HL-60 (cell line): ENCODE measurements at regions not wholly inside any gene's neighbourhood (a gene's known extent, or its start where the extent isn't known, plus 50 kb on each side); places are given as distances from the start of the nearest gene placed in this dataset.

ENCODE experiments used
- DNase-seq, 2 experiments: peaks; one replicate each; pipeline ENCODE4 v3.0.0-alpha.2; 2010 to 2020; ENCODE audit warnings: low read depth in 1 of 2, low spot score in 1 of 2
- H3K27ac ChIP-seq: fragments of 250-450 bp; sonication (Bioruptor Pico); replicated peaks from 2 replicates; pipeline ENCODE4 v1.5.1; 2020; ENCODE audit warnings: mild to moderate bottlenecking, moderate library complexity
- H3K27me3 ChIP-seq: fragments of 250-450 bp; sonication (Bioruptor Pico); 2 replicates; pipeline ENCODE4 v1.5.1; 2021; ENCODE audit warnings: mild to moderate bottlenecking, moderate library complexity; ENCODE audit not compliant: insufficient read depth, poor library complexity, severe bottlenecking
- H3K4me3 ChIP-seq: replicated peaks from 2 replicates; pipeline ENCODE4 v1.5.1; 2011; ENCODE audit warnings: mild to moderate bottlenecking, control low read depth, low read length; ENCODE audit not compliant: insufficient read depth
- CTCF ChIP-seq: IDR thresholded peaks from one replicate; pipeline ENCODE4 v1.5.1; 2011; ENCODE audit warnings: low read length, control low read depth, inconsistent platforms; ENCODE audit not compliant: insufficient read depth
- GABPA ChIP-seq: IDR thresholded peaks from 2 replicates; pipeline ENCODE4 v1.6.1; 2012; ENCODE audit warnings: low read depth
- POLR2AphosphoS5 ChIP-seq: IDR thresholded peaks from 2 replicates; pipeline ENCODE4 v1.6.1; 2012; ENCODE audit warnings: low read depth
- SPI1 ChIP-seq: IDR thresholded peaks from 2 replicates; pipeline ENCODE4 v1.6.1; 2012; ENCODE audit warnings: low read depth, mild to moderate bottlenecking, borderline replicate concordance
- TF ChIP-seq, protein P1 (sequence below): IDR thresholded peaks from 2 replicates; pipeline ENCODE4 v1.6.1; 2012; ENCODE audit warnings: low read depth; ENCODE audit not compliant: insufficient replicate concordance

GRCh38 chr12:30462249-30462648, 233.4 kb downstream of the IPO8 start:
- no peaks in the 10 kb centered on the region for H3K27me3 ChIP-seq
- TF ChIP-seq CTCF (no peak), POLR2AphosphoS5 (no peak), SPI1 (no peak), GABPA (no peak)
- TF ChIP-seq, protein P1, sequence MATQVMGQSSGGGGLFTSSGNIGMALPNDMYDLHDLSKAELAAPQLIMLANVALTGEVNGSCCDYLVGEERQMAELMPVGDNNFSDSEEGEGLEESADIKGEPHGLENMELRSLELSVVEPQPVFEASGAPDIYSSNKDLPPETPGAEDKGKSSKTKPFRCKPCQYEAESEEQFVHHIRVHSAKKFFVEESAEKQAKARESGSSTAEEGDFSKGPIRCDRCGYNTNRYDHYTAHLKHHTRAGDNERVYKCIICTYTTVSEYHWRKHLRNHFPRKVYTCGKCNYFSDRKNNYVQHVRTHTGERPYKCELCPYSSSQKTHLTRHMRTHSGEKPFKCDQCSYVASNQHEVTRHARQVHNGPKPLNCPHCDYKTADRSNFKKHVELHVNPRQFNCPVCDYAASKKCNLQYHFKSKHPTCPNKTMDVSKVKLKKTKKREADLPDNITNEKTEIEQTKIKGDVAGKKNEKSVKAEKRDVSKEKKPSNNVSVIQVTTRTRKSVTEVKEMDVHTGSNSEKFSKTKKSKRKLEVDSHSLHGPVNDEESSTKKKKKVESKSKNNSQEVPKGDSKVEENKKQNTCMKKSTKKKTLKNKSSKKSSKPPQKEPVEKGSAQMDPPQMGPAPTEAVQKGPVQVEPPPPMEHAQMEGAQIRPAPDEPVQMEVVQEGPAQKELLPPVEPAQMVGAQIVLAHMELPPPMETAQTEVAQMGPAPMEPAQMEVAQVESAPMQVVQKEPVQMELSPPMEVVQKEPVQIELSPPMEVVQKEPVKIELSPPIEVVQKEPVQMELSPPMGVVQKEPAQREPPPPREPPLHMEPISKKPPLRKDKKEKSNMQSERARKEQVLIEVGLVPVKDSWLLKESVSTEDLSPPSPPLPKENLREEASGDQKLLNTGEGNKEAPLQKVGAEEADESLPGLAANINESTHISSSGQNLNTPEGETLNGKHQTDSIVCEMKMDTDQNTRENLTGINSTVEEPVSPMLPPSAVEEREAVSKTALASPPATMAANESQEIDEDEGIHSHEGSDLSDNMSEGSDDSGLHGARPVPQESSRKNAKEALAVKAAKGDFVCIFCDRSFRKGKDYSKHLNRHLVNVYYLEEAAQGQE = no peak
- H3K27ac ChIP-seq = no peak overlapping the region
- no peak overlapping the region for H3K4me3 ChIP-seq
- no peak for DNase-seq

- no peak overlapping the region for H3K4me3 ChIP-seq
- TF ChIP-seq CTCF (no peak), POLR2AphosphoS5 (no peak), GABPA (no peak), SPI1 (no peak)
- TF ChIP-seq, protein P1 = no peak
- H3K27ac ChIP-seq = no peak overlapping the region
- no peaks in the 10 kb centered on the region for H3K27me3 ChIP-seq
- DNase-seq = no peak
These were observed 234.5 kb downstream of the IPO8 start for GRCh38 chr12:30461026-30461615.

DNA sequence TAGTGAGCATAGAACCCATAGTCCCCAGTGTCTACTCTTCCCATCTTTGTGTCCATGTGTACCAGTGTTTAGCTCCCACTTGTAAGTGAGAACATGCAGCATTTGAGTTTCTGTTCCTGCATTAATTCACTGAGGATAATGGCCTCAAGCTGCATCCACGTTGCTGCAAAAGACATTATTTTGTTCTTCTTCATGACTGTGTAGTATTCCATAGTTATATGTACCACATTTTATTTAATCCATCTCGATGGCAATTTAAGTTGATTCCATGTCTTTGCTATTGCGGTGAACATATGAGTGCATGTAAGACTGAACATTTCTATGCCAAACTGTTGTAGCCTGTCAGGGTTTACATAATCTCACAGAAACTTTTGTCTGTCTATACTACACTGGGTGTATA, 237.2 kb downstream of the IPO8 start:
- Histone ChIP-seq H3K4me3 (no peak overlapping the region), H3K27ac (no peak overlapping the region), H3K27me3 (no peaks in the 10 kb centered on the region)
- no peak for DNase-seq
- no peak for TF ChIP-seq SPI1
- TF ChIP-seq CTCF = no peak
- TF ChIP-seq POLR2AphosphoS5 = no peak
- TF ChIP-seq, protein P1 = no peak
- no peak for TF ChIP-seq GABPA
